IMR-90 (cell line): ENCODE measurements at regions not wholly inside any gene's neighbourhood (a gene's known extent, or its start where the extent isn't known, plus 50 kb on each side); places are given as distances from the start of the nearest gene placed in this dataset.

Experiments
- ATAC-seq: fragments of 200-7000 bp; cut with Tn5 transposase; 2 replicates; pipeline ENCODE4 v1.9.1; 2020; ENCODE audit warnings: low read depth, mild to moderate bottlenecking, moderate library complexity
- BruUV-seq: library from RNA; stranded (reverse); fragments of 400-500 nt; replicated peaks from 2 replicates; lab custom pipeline; 2021; lab: Mats Ljungman, UMichigan
- CTCF ChIA-PET: fragments of 300-600 bp; formaldehyde crosslinking; extraction: SDS; loops from one replicate; lab custom pipeline; 2021; ENCODE audit warnings: antibody characterized with exemption; lab: Yijun Ruan, JAX
- POLR2A ChIA-PET: fragments of 300-600 bp; sonication (Branson Sonifier 250); formaldehyde crosslinking; loops from one replicate; lab custom pipeline; 2022; ENCODE audit warnings: antibody characterized with exemption; ENCODE audit not compliant: unreplicated experiment; lab: Charles Lee
- DNase-seq: peaks from one replicate; pipeline ENCODE4 v3.0.0; 2013
- H2AFZ ChIP-seq: replicated peaks from 2 replicates; pipeline ENCODE3; 2013; ENCODE audit warnings: low read length, mild to moderate bottlenecking; ENCODE audit not compliant: poor library complexity
- H2AK5ac ChIP-seq: 2 replicates; pipeline ENCODE4 v1.6.1; 2013; ENCODE audit warnings: low read depth, low read length, inconsistent platforms
- H2AK9ac ChIP-seq: replicated peaks from 2 replicates; pipeline ENCODE3; 2013; ENCODE audit warnings: mild to moderate bottlenecking, low read depth, low read length, moderate library complexity; ENCODE audit not compliant: poor library complexity
- H2BK120ac ChIP-seq: 2 replicates; pipeline ENCODE4 v1.6.1; 2013; ENCODE audit warnings: low read depth, low read length, inconsistent platforms
- H2BK15ac ChIP-seq: 3 replicates; pipeline ENCODE4 v1.6.1; 2013; ENCODE audit warnings: low read depth, low read length, inconsistent platforms
- H2BK20ac ChIP-seq: 2 replicates; pipeline ENCODE4 v1.6.1; 2013; ENCODE audit warnings: low read depth, mild to moderate bottlenecking, inconsistent platforms, low read length, moderate library complexity
- H2BK5ac ChIP-seq: 2 replicates; pipeline ENCODE4 v1.6.1; 2013; ENCODE audit warnings: mild to moderate bottlenecking, low read depth, low read length, inconsistent platforms; ENCODE audit not compliant: poor library complexity, severe bottlenecking
- H3K14ac ChIP-seq: replicated peaks from 2 replicates; pipeline ENCODE4 v1.6.1; 2013; ENCODE audit warnings: low read depth, low read length, inconsistent platforms
- H3K18ac ChIP-seq: 2 replicates; pipeline ENCODE4 v1.6.1; 2013; ENCODE audit warnings: low read depth, low read length, control low read depth
- H3K23ac ChIP-seq: 2 replicates; pipeline ENCODE4 v1.6.1; 2013; ENCODE audit warnings: low read depth, low read length, inconsistent platforms
- H3K27ac ChIP-seq: 2 replicates; pipeline ENCODE4 v1.5.1; 2013; ENCODE audit warnings: mild to moderate bottlenecking, control low read depth, low read length; ENCODE audit not compliant: insufficient read depth
- H3K27me3 ChIP-seq: 2 replicates; pipeline ENCODE4 v1.6.1; 2013; ENCODE audit warnings: low read length; ENCODE audit not compliant: control insufficient read depth, insufficient read depth
- H3K36me3 ChIP-seq: 2 replicates; pipeline ENCODE4 v1.6.1; 2013; ENCODE audit warnings: low read length, mixed read lengths; ENCODE audit not compliant: control insufficient read depth, insufficient read depth
- H3K4ac ChIP-seq: 2 replicates; pipeline ENCODE4 v1.6.1; 2013; ENCODE audit warnings: low read depth, low read length, inconsistent platforms
- H3K4me1 ChIP-seq: 2 replicates; pipeline ENCODE4 v1.6.1; 2013; ENCODE audit warnings: low read length, mixed read lengths; ENCODE audit not compliant: control insufficient read depth, insufficient read depth
- H3K4me2 ChIP-seq: 2 replicates; pipeline ENCODE4 v1.6.1; 2013; ENCODE audit warnings: low read depth, mild to moderate bottlenecking, control low read depth, low read length, moderate library complexity
- H3K4me3 ChIP-seq: 2 replicates; pipeline ENCODE4 v1.5.1; 2013; ENCODE audit warnings: low read depth, mild to moderate bottlenecking, control low read depth, low read length, moderate library complexity; ENCODE audit not compliant: insufficient read depth
- H3K56ac ChIP-seq: 2 replicates; pipeline ENCODE4 v1.6.1; 2013; ENCODE audit warnings: low read length, inconsistent platforms; ENCODE audit not compliant: insufficient read depth; ENCODE audit errors: extremely low read depth
- H3K79me1 ChIP-seq, 2 experiments: 2 replicates each; pipeline ENCODE4 v1.6.1; 2013; ENCODE audit warnings: low read length in 2 of 2, inconsistent platforms in 1 of 2, low read depth in 1 of 2
- H3K9ac ChIP-seq: 2 replicates; pipeline ENCODE4 v1.6.1; 2013; ENCODE audit warnings: low read depth, low read length, control low read depth
- H3K9me1 ChIP-seq: 2 replicates; pipeline ENCODE4 v1.6.1; 2013; ENCODE audit warnings: low read length, inconsistent platforms; ENCODE audit not compliant: insufficient read depth
- H3K9me3 ChIP-seq: 2 replicates; pipeline ENCODE4 v1.6.1; 2013; ENCODE audit warnings: low read length; ENCODE audit not compliant: control insufficient read depth, insufficient read depth
- H4K20me1 ChIP-seq: 2 replicates; pipeline ENCODE4 v1.6.1; 2013; ENCODE audit warnings: low read length, inconsistent platforms; ENCODE audit not compliant: insufficient read depth
- H4K5ac ChIP-seq: 2 replicates; pipeline ENCODE4 v1.6.1; 2013; ENCODE audit warnings: mild to moderate bottlenecking, low read depth, low read length, control low read depth
- H4K8ac ChIP-seq, 2 experiments: 2 replicates each; pipeline ENCODE4 v1.6.1; 2013; ENCODE audit warnings: low read depth in 2 of 2, low read length in 2 of 2, control low read depth in 1 of 2, inconsistent platforms in 1 of 2
- H4K91ac ChIP-seq: 2 replicates; pipeline ENCODE4 v1.6.1; 2013; ENCODE audit warnings: low read depth, low read length, inconsistent platforms; ENCODE audit not compliant: insufficient read depth
- FOS ChIP-seq: fragments of 150-350 bp; IDR thresholded peaks from 2 replicates; pipeline ENCODE4 v1.6.1; 2016; ENCODE audit warnings: low read depth, low read length
- WGBS, 2 experiments: methylation state at CpG; one replicate each; pipeline versions ENCODE4 v1.1.5 to v1.1.7; 2013; ENCODE audit warnings: missing lambda C conversion rate in 2 of 2; ENCODE audit not compliant: insufficient read length in 1 of 2; ENCODE audit errors: extremely low coverage in 2 of 2; 5-methylcytosine and 5-hydroxymethylcytosine counted together
- dilution Hi-C: fragments of 300-500 bp; cut with HindIII; formaldehyde crosslinking; loops from one replicate; pipeline ENCODE4 v1.14.3; 2018; ENCODE audit warnings: low sequenced_read_pairs; ENCODE audit not compliant: unreplicated experiment
- in situ Hi-C: fragments of 300-500 bp; cut with MboI; formaldehyde crosslinking; loops from 3 replicates; pipeline ENCODE4 v1.14.3; 2019; ENCODE audit warnings: low sequenced_read_pairs, inconsistent platforms, mixed read lengths
- intact Hi-C: fragments of 100-400 bp; cut with micrococcal nuclease; formaldehyde crosslinking; loops from 2 replicates; pipeline ENCODE4 v1.10.0; 2022

GRCh38 chr2:224134003-224134734 lies 95.1 kb upstream of the SERPINE2 start:
- Histone ChIP-seq H4K20me1 (no peaks in the 10 kb centered on the region), H3K9ac (no peak overlapping the region), H2BK20ac (no peak overlapping the region), H2AK5ac (no peak overlapping the region), H3K18ac (no peak overlapping the region), H3K36me3 (no peaks in the 10 kb centered on the region), H2BK15ac (no peak overlapping the region), H3K9me3 (no peaks in the 10 kb centered on the region), H3K4ac (no peak overlapping the region), H3K79me1 (no peaks in the 10 kb centered on the region), H3K4me2 (no peak overlapping the region), H4K91ac (no peak overlapping the region), H3K27ac (no peak overlapping the region), H4K8ac (no peak overlapping the region), H3K4me3 (no peak overlapping the region), H3K23ac (no peak overlapping the region), H3K14ac (no peak overlapping the region), H3K4me1 (no peaks in the 10 kb centered on the region), H2AFZ (no peak overlapping the region), H2BK120ac (no peak overlapping the region), H3K27me3 (no peaks in the 10 kb centered on the region), H2AK9ac (no peak overlapping the region), H3K9me1 (peaks cover 3% of the 10 kb centered on the region; the same call in 1 of the 2 replicates), H4K5ac (no peak overlapping the region), H2BK5ac (no peak overlapping the region), H3K56ac (no peak overlapping the region)
- intact Hi-C loops, result no loop called here
- no CpG with 5 or more reads among the region's 4 CpGs for WGBS, 2 experiments
- ChIA-PET POLR2A (no interaction called here), CTCF (interaction anchor here (0.7 kb wide), 1 partner anchor 28 kb away, joined by 4 read pairs; no protein-coding TSS in a partner anchor)
- TF ChIP-seq FOS, result no peak
- ATAC-seq, result no peak
- in situ Hi-C loops, result no loop called here
- dilution Hi-C loops, result no loop called here
- no peak for DNase-seq
- no TSS peak for BruUV-seq
